ENCODE measurements at regions not wholly inside any gene's neighbourhood (a gene's known extent, or its start where the extent isn't known, plus 50 kb on each side); places are given as distances from the start of the nearest gene placed in this dataset.

DNA sequence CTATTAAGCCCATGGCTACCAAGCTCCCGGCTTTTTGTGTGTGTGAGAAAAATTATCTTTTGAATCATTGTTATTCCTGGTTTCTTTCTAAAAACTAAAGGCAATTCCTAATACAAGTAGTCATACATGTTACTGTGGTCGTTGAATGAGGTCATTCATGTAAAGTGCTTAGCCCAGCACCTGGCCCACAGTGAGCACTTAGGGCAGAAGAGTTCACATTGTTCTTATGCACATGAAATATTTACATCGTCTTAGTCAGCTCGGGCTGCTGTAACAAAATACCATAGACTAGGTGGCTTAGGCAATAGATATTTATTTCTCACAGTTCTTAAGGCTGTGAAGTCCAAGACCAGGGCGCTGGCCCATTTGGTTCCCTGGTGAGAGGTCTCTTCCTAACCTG is 216.1 kb downstream of the SHQ1 start:
- no peaks in the 10 kb centered on the region for H3K27me3 ChIP-seq
- 91 to 100% methylated on average over 2 to 5 of the region's 5 CpGs for whole genome bisulfite sequencing, 2 donors (ENCODE audit: low coverage in 1 of 2)
- no peak for DNase-seq
- H3K4me3 ChIP-seq = no peak overlapping the region
- peaks cover 0 to 4% (median 1%) of the 10 kb centered on the region in 4 donors for H3K4me1 ChIP-seq
- no peak overlapping the region for H3K27ac ChIP-seq
- in situ Hi-C loops (cut with MboI; ENCODE audit: low pct_ligation_motif_present in 1 of 4, low pct_unique_long_range_greater_than_20kb in 1 of 4, low sequenced_read_pairs in 3 of 4) (no loop called here), intact Hi-C loops (cut with DNase I; ENCODE audit: low total_unique reads) (loop anchor here (2.0 kb wide), 1 partner anchor 69 kb away; no protein-coding TSS in a partner anchor)
- no peaks in the 10 kb centered on the region for H3K36me3 ChIP-seq
- H3K9me3 ChIP-seq = no peaks in the 10 kb centered on the region
- TF ChIP-seq, protein P1, sequence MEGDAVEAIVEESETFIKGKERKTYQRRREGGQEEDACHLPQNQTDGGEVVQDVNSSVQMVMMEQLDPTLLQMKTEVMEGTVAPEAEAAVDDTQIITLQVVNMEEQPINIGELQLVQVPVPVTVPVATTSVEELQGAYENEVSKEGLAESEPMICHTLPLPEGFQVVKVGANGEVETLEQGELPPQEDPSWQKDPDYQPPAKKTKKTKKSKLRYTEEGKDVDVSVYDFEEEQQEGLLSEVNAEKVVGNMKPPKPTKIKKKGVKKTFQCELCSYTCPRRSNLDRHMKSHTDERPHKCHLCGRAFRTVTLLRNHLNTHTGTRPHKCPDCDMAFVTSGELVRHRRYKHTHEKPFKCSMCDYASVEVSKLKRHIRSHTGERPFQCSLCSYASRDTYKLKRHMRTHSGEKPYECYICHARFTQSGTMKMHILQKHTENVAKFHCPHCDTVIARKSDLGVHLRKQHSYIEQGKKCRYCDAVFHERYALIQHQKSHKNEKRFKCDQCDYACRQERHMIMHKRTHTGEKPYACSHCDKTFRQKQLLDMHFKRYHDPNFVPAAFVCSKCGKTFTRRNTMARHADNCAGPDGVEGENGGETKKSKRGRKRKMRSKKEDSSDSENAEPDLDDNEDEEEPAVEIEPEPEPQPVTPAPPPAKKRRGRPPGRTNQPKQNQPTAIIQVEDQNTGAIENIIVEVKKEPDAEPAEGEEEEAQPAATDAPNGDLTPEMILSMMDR (IDR thresholded peaks at IDR 0.05) = no peak
- TF ChIP-seq POLR2A (IDR thresholded peaks at IDR 0.05) (no peak), POLR2AphosphoS5 (IDR thresholded peaks at IDR 0.05) (no peak), EP300 (IDR thresholded peaks at IDR 0.05; ENCODE audit: low read depth) (no peak)

DNA sequence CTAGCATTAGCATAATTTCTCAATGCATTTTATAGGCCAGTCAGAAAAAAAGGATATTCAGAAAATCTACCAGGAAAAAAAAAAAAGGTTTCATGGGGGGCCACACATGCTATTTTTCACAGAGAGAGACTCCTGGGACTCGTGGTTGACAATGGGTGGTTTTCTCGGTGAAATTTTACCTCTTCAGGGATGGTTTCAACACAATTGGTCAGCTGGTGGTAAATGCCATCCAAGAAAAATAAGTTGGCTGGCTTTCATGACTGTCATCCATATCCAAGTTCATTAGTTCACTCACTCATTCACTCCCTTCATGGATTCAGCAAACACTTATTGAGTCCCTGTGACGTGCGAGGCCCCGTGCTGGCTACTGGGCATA is 217.3 kb downstream of the SHQ1 start:
- H3K9me3 ChIP-seq = no peaks in the 10 kb centered on the region
- no peaks in the 10 kb centered on the region for H3K36me3 ChIP-seq
- in situ Hi-C loops (cut with MboI; ENCODE audit: low pct_ligation_motif_present in 1 of 4, low pct_unique_long_range_greater_than_20kb in 1 of 4, low sequenced_read_pairs in 3 of 4) = no loop called here
- no peak for DNase-seq
- no peak overlapping the region for H3K4me3 ChIP-seq
- 93 to 96% methylated on average over 2 to 5 of the region's 5 CpGs for WGBS, 2 donors (ENCODE audit: low coverage in 1 of 2)
- intact Hi-C loops (cut with DNase I; ENCODE audit: low total_unique reads) = no loop called here
- TF ChIP-seq, protein P1 (IDR thresholded peaks at IDR 0.05) = no peak
- no peak for TF ChIP-seq POLR2A (IDR thresholded peaks at IDR 0.05)
- no peak for TF ChIP-seq POLR2AphosphoS5 (IDR thresholded peaks at IDR 0.05)
- TF ChIP-seq EP300 (IDR thresholded peaks at IDR 0.05; ENCODE audit: low read depth) = no peak
- H3K27ac ChIP-seq = no peak overlapping the region
- H3K4me1 ChIP-seq = peaks cover 0 to 4% (median 1%) of the 10 kb centered on the region in 4 donors
- no peaks in the 10 kb centered on the region for H3K27me3 ChIP-seq

DNA sequence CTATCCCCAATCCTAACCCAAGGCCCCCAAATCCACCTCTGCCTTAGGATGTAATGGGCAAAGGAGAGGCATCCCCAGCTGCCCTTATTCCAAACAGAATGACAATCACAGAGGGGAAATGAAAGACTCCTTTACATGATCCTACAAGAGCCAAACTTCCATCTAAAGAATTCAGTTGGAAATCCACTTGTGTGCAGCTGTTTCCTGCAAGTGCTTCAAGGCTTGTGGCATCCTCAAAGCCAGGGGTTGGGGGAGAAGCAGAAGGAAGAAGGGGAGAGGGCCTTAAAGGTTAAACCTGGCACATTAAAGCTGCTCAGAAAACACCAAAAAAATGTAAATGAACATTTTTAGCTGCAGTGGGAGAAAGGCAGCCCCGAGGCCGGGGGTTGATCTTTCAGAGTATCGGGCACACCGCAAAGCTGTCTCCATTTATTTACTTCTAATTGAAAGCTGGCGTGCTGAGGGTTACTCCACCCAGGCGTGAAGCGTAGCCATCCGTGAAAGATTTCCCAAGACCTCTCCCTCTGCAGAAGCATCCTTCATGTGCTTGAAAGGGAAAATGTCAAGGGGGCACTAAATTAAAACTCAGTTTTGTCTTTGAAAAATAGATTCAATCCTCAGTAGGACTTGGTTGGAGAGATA is 217.8 kb downstream of the SHQ1 start:
- no peak overlapping the region for H3K27ac ChIP-seq
- no peaks in the 10 kb centered on the region for H3K36me3 ChIP-seq
- intact Hi-C loops (cut with DNase I; ENCODE audit: low total_unique reads) = no loop called here
- in situ Hi-C loops (cut with MboI; ENCODE audit: low pct_ligation_motif_present in 1 of 4, low pct_unique_long_range_greater_than_20kb in 1 of 4, low sequenced_read_pairs in 3 of 4) = no loop called here
- 77 to 83% methylated on average over 8 of the region's 8 CpGs for WGBS, 2 donors (ENCODE audit: low coverage in 1 of 2)
- no peaks in the 10 kb centered on the region for H3K9me3 ChIP-seq
- H3K4me3 ChIP-seq = no peak overlapping the region
- no peaks in the 10 kb centered on the region for H3K27me3 ChIP-seq
- peaks cover 0 to 4% (median 1%) of the 10 kb centered on the region in 4 donors for H3K4me1 ChIP-seq
- TF ChIP-seq, protein P1 (IDR thresholded peaks at IDR 0.05) = no peak
- no peak for TF ChIP-seq EP300 (IDR thresholded peaks at IDR 0.05; ENCODE audit: low read depth)
- no peak for TF ChIP-seq POLR2A (IDR thresholded peaks at IDR 0.05)
- TF ChIP-seq POLR2AphosphoS5 (IDR thresholded peaks at IDR 0.05) = no peak
- no peak for DNase-seq

DNA sequence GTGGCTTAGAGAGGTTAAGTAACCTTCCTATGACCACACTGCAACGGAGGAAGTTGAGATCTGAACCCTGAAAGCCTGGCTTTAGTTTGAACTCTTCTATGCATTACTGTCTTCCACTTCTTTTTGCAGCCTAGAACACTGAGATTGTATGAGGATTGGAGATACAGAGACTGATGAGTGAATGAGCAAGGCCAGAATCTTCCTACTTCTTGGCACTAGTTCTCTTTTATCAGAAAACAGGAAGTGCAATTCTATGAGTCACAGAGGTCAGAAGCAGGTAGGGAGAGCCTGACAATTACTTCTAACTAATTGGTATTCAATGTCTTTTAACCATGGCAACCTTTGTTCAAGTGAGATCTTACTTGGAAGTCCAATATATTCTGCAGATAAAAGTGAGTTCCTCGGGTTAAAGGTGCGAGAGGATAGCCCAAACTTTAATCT is 219.0 kb downstream of the SHQ1 start:
- H3K4me1 ChIP-seq = peaks cover 0 to 4% (median 1%) of the 10 kb centered on the region in 4 donors
- DNase-seq = no peak
- intact Hi-C loops (cut with DNase I; ENCODE audit: low total_unique reads) = no loop called here
- WGBS, 2 donors (ENCODE audit: low coverage in 1 of 2) = 49 to 61% methylated on average over 3 of the region's 3 CpGs
- H3K9me3 ChIP-seq = no peaks in the 10 kb centered on the region
- H3K27ac ChIP-seq = no peak overlapping the region
- TF ChIP-seq POLR2A (IDR thresholded peaks at IDR 0.05) (no peak), EP300 (IDR thresholded peaks at IDR 0.05; ENCODE audit: low read depth) (no peak), POLR2AphosphoS5 (IDR thresholded peaks at IDR 0.05) (no peak)
- TF ChIP-seq, protein P1 (IDR thresholded peaks at IDR 0.05) = no peak
- H3K27me3 ChIP-seq = no peaks in the 10 kb centered on the region
- in situ Hi-C loops (cut with MboI; ENCODE audit: low pct_ligation_motif_present in 1 of 4, low pct_unique_long_range_greater_than_20kb in 1 of 4, low sequenced_read_pairs in 3 of 4) = no loop called here
- no peak overlapping the region for H3K4me3 ChIP-seq
- no peaks in the 10 kb centered on the region for H3K36me3 ChIP-seq

All from transverse colon (tissue), 4 donors.